Mammary epithelial cell (primary cell): ENCODE measurements at regions not wholly inside any gene's neighbourhood (a gene's known extent, or its start where the extent isn't known, plus 50 kb on each side); places are given as distances from the start of the nearest gene placed in this dataset.

Experiments used
- CTCF ChIP-seq, 2 donors: IDR thresholded peaks in 1 of 2; conservative IDR thresholded peaks in 1 of 2; 2 replicates each; pipeline ENCODE4 v1.5.1; 2011 to 2012; ENCODE audit warnings: inconsistent platforms in 2 of 2, low read length in 2 of 2, mild to moderate bottlenecking in 2 of 2, control low read depth in 1 of 2, low read depth in 1 of 2; ENCODE audit not compliant: insufficient read depth in 1 of 2; ENCODE audit errors: extremely low read depth in 1 of 2
- EZH2 ChIP-seq: IDR thresholded peaks from 2 replicates; pipeline ENCODE4 v1.6.1; 2012; ENCODE audit warnings: low read length, inconsistent platforms, borderline replicate concordance

GRCh38 chr10:2701802-2702201, 365.5 kb upstream of the PFKP start:
- no peak for TF ChIP-seq CTCF (conservative IDR thresholded peaks at IDR 0.05 in 1 of 2, IDR thresholded peaks at IDR 0.05 in 1 of 2; ENCODE audit: extremely low read depth in 1 of 2, insufficient read depth in 1 of 2, low read depth in 1 of 2, low read length in 2 of 2)
- no peak for TF ChIP-seq EZH2
